ENCODE measurements at regions not wholly inside any gene's neighbourhood (a gene's known extent, or its start where the extent isn't known, plus 50 kb on each side); places are given as distances from the start of the nearest gene placed in this dataset.

DNA sequence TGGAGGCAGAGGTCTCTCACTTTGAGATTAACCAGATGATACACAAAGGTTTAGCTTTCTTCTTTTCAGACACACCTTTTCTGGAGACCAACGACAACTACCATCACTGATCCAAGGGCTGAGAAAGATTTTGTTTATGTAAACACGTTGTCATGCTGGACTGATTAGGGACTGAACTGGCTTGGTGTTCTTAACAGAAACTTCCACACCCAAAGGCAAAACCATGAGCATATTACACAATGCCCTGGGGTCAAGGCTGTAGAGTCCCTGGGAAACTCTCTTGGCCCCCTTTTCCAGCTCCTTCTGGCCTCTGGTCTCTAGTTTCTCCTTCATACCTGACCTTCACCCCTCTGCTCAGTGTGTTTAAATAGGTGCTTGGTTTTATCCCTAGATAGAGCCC lies 447.0 kb upstream of the TCF4 start:
- TF ChIP-seq, protein P1, sequence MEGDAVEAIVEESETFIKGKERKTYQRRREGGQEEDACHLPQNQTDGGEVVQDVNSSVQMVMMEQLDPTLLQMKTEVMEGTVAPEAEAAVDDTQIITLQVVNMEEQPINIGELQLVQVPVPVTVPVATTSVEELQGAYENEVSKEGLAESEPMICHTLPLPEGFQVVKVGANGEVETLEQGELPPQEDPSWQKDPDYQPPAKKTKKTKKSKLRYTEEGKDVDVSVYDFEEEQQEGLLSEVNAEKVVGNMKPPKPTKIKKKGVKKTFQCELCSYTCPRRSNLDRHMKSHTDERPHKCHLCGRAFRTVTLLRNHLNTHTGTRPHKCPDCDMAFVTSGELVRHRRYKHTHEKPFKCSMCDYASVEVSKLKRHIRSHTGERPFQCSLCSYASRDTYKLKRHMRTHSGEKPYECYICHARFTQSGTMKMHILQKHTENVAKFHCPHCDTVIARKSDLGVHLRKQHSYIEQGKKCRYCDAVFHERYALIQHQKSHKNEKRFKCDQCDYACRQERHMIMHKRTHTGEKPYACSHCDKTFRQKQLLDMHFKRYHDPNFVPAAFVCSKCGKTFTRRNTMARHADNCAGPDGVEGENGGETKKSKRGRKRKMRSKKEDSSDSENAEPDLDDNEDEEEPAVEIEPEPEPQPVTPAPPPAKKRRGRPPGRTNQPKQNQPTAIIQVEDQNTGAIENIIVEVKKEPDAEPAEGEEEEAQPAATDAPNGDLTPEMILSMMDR (IDR thresholded peaks at IDR 0.05; ENCODE audit: insufficient read depth, low read depth, low read length), result no peak
- TF ChIP-seq EZH2 (IDR thresholded peaks at IDR 0.05; ENCODE audit: insufficient read depth, low read length), result no peak
